DOHH2 (cell line): ENCODE measurements at regions not wholly inside any gene's neighbourhood (a gene's known extent, or its start where the extent isn't known, plus 50 kb on each side); places are given as distances from the start of the nearest gene placed in this dataset.

Experiments used
- H3F3A ChIP-seq: fragments of 200-600 bp; sonication (generic), shearing (Covaris generic); 2 replicates; pipeline ENCODE4 v1.6.0; 2016; ENCODE audit warnings: antibody characterized with exemption, mild to moderate bottlenecking; ENCODE audit not compliant: control insufficient read depth, insufficient read depth
- H3K27ac ChIP-seq: fragments of 200-600 bp; sonication (generic); 2 replicates; pipeline ENCODE4 v1.5.1; 2014; ENCODE audit warnings: low read depth, mild to moderate bottlenecking, low read length, moderate library complexity
- H3K27me3 ChIP-seq: fragments of 200-600 bp; sonication (generic); 2 replicates; pipeline ENCODE4 v1.6.1; 2014; ENCODE audit warnings: mild to moderate bottlenecking, low read length, mixed read lengths; ENCODE audit not compliant: control insufficient read depth
- H3K36me3 ChIP-seq: fragments of 200-600 bp; sonication (generic); 2 replicates; pipeline ENCODE4 v1.6.1; 2014; ENCODE audit warnings: mild to moderate bottlenecking, low read length, moderate library complexity, mixed read lengths; ENCODE audit not compliant: control insufficient read depth
- H3K4me1 ChIP-seq: fragments of 200-600 bp; sonication (generic); 2 replicates; pipeline ENCODE4 v1.6.1; 2014; ENCODE audit warnings: mild to moderate bottlenecking, low read length, mixed read lengths; ENCODE audit not compliant: control insufficient read depth
- H3K4me2 ChIP-seq: fragments of 200-600 bp; sonication (generic); 2 replicates; pipeline ENCODE4 v1.6.0; 2014; ENCODE audit warnings: mild to moderate bottlenecking, low read length, moderate library complexity
- H3K4me3 ChIP-seq: fragments of 200-600 bp; sonication (generic); 2 replicates; pipeline ENCODE4 v1.5.1; 2014; ENCODE audit warnings: mild to moderate bottlenecking, low read length, mixed read lengths
- H3K79me2 ChIP-seq: fragments of 200-600 bp; sonication (generic); 2 replicates; pipeline ENCODE4 v1.6.1; 2014; ENCODE audit warnings: mild to moderate bottlenecking, low read length, mixed read lengths; ENCODE audit not compliant: control insufficient read depth
- H3K9me2 ChIP-seq: fragments of 200-600 bp; sonication (generic); replicated peaks from 2 replicates; pipeline ENCODE4 v1.6.1; 2014; ENCODE audit warnings: mild to moderate bottlenecking, low read length, mixed read lengths; ENCODE audit not compliant: control insufficient read depth
- H3K9me3 ChIP-seq: fragments of 200-600 bp; sonication (generic); 2 replicates; pipeline ENCODE4 v1.6.1; 2014; ENCODE audit warnings: antibody characterized with exemption, low read length, mixed read lengths; ENCODE audit not compliant: control insufficient read depth, insufficient read depth
- H4K20me1 ChIP-seq: fragments of 200-600 bp; sonication (generic); 2 replicates; pipeline ENCODE4 v1.6.0; 2014; ENCODE audit warnings: low read depth, mild to moderate bottlenecking, antibody characterized with exemption, low read length, moderate library complexity; ENCODE audit not compliant: control insufficient read depth, insufficient read depth
- EZH2phosphoT487 ChIP-seq: fragments of 200-600 bp; sonication (generic); IDR thresholded peaks from 2 replicates; pipeline ENCODE4 v1.6.1; 2017; ENCODE audit warnings: borderline replicate concordance, mild to moderate bottlenecking, antibody characterized with exemption, low read length, moderate library complexity, mixed read lengths
- TF ChIP-seq, protein P1 (sequence below): fragments of 200-600 bp; sonication (generic); IDR thresholded peaks from one replicate; pipeline ENCODE4 v1.5.1; 2014; ENCODE audit warnings: antibody characterized with exemption, mild to moderate bottlenecking, low read depth, low read length; ENCODE audit not compliant: poor library complexity, severe bottlenecking

DNA sequence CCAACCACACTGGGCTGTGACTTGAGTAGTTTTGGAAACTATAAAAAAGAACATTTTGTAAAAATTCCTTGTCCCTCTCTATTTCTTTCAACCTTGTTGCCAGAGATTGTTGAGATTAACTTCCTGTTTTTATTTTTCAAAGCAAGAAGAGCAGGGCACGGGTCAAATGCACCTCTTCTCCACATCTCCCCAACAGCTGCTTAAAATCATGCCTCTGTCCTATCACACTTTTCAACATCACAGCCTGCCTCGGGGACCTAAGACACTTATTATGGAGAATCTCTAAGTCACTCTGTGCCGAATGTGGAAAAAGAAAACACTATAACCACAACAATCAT lies 280.3 kb upstream of the TNC start:
- Histone ChIP-seq H3K9me3 (no peaks in the 10 kb centered on the region), H3K27ac (no peak overlapping the region), H3K9me2 (no peaks in the 10 kb centered on the region), H3K4me3 (no peak overlapping the region), H3K27me3 (no peaks in the 10 kb centered on the region), H3K4me2 (no peak overlapping the region), H3F3A (no peaks in the 10 kb centered on the region), H3K79me2 (no peaks in the 10 kb centered on the region), H3K4me1 (no peaks in the 10 kb centered on the region), H4K20me1 (no peaks in the 10 kb centered on the region), H3K36me3 (no peaks in the 10 kb centered on the region)
- TF ChIP-seq, protein P1, sequence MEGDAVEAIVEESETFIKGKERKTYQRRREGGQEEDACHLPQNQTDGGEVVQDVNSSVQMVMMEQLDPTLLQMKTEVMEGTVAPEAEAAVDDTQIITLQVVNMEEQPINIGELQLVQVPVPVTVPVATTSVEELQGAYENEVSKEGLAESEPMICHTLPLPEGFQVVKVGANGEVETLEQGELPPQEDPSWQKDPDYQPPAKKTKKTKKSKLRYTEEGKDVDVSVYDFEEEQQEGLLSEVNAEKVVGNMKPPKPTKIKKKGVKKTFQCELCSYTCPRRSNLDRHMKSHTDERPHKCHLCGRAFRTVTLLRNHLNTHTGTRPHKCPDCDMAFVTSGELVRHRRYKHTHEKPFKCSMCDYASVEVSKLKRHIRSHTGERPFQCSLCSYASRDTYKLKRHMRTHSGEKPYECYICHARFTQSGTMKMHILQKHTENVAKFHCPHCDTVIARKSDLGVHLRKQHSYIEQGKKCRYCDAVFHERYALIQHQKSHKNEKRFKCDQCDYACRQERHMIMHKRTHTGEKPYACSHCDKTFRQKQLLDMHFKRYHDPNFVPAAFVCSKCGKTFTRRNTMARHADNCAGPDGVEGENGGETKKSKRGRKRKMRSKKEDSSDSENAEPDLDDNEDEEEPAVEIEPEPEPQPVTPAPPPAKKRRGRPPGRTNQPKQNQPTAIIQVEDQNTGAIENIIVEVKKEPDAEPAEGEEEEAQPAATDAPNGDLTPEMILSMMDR: no peak
- TF ChIP-seq EZH2phosphoT487: no peak

DNA sequence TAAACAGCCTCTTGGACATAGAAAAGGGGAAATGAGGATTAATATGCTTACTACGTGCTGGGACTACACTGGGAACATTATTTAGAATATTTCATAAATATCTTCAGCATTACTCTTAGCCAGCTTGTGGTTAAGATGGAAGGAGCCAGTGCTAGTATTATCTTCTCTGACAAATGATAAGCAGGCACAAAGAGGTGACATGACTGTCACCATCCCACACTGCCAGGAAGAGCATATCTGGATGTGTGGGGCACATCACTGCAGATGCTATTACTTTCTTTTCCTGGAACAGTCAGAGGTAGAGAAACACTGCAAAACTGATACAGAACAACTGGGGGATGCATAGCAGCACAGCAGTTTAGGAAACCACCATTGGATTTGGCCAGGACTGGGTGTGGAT lies 281.0 kb upstream of the TNC start:
- H3K79me2 ChIP-seq: no peaks in the 10 kb centered on the region
- no peaks in the 10 kb centered on the region for H3F3A ChIP-seq
- no peaks in the 10 kb centered on the region for H3K9me3 ChIP-seq
- H3K4me3 ChIP-seq: no peak overlapping the region
- TF ChIP-seq, protein P1: no peak
- TF ChIP-seq EZH2phosphoT487: no peak
- no peak overlapping the region for H3K27ac ChIP-seq
- H3K36me3 ChIP-seq: no peaks in the 10 kb centered on the region
- H3K4me1 ChIP-seq: no peaks in the 10 kb centered on the region
- H3K4me2 ChIP-seq: no peak overlapping the region
- H3K9me2 ChIP-seq: no peaks in the 10 kb centered on the region
- H3K27me3 ChIP-seq: no peaks in the 10 kb centered on the region
- H4K20me1 ChIP-seq: no peaks in the 10 kb centered on the region

DNA sequence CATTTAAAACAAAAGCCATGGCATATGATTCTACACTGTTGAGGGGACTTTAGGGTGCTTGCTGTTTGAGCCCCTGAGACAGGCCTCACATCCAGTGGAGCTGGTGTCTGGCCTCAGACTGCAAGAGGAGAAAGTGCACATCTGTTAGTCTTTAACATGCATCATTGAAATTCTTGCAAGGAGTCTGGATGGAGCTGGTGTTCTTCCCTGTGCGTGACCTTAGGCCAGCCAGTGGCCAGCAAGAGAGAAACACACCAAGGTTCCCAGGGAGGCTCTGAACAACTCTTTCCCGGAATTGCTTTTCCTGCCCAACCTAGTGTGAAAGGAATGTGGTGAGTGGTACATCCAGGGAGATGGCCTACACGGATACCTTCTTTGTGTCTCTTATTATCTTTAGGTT lies 282.8 kb upstream of the TNC start:
- no peaks in the 10 kb centered on the region for H3K27me3 ChIP-seq
- no peak overlapping the region for H3K4me2 ChIP-seq
- H3K27ac ChIP-seq: no peak overlapping the region
- no peaks in the 10 kb centered on the region for H3K9me2 ChIP-seq
- H3K4me3 ChIP-seq: no peak overlapping the region
- TF ChIP-seq EZH2phosphoT487: no peak
- TF ChIP-seq, protein P1: no peak
- H4K20me1 ChIP-seq: no peaks in the 10 kb centered on the region
- no peaks in the 10 kb centered on the region for H3K4me1 ChIP-seq
- no peaks in the 10 kb centered on the region for H3F3A ChIP-seq
- no peaks in the 10 kb centered on the region for H3K9me3 ChIP-seq
- no peaks in the 10 kb centered on the region for H3K79me2 ChIP-seq
- H3K36me3 ChIP-seq: no peaks in the 10 kb centered on the region

DNA sequence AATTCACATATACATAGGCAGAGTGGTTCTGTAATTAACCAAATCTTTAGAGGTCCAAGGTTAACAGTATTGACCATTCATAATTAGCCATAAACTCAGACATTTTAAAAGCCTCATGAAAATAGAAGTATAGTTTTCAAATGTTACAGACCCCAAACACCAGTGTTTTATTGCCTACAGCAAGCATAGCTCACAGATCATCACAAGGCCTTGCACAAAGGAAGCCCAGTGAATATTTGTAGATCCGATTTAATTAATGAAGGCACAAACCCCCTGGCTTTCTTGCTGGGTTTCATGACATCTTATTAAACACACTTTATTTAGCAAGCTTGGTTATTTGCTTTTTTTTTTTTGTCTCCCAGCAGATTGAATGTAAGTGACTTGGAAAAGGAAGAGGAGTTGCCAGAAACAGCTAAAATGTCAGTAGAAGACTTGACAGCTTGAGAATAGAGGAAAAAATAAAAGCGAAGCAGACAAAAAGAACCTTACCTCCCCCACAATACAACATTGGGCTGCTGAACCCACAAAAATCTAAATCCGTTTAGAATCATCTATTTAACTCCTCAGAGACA lies 283.9 kb upstream of the TNC start:
- no peak overlapping the region for H3K4me2 ChIP-seq
- no peaks in the 10 kb centered on the region for H3K79me2 ChIP-seq
- H3K27me3 ChIP-seq: no peaks in the 10 kb centered on the region
- H3K27ac ChIP-seq: no peak overlapping the region
- H3F3A ChIP-seq: no peaks in the 10 kb centered on the region
- no peaks in the 10 kb centered on the region for H3K4me1 ChIP-seq
- no peak overlapping the region for H3K4me3 ChIP-seq
- no peaks in the 10 kb centered on the region for H3K9me2 ChIP-seq
- no peak for TF ChIP-seq EZH2phosphoT487
- TF ChIP-seq, protein P1: no peak
- no peaks in the 10 kb centered on the region for H3K9me3 ChIP-seq
- no peaks in the 10 kb centered on the region for H4K20me1 ChIP-seq
- no peaks in the 10 kb centered on the region for H3K36me3 ChIP-seq
